Esophagus squamous epithelium (tissue), 5 donors: ENCODE measurements at regions not wholly inside any gene's neighbourhood (a gene's known extent, or its start where the extent isn't known, plus 50 kb on each side); places are given as distances from the start of the nearest gene placed in this dataset.

ENCODE experiments used
- DNase-seq: peaks from one replicate; lab custom pipeline; 2025; lab: John Stamatoyannopoulos, UW
- H3K27ac ChIP-seq, 4 donors: fragments of 200-600 bp; sonication (generic); one replicate each; pipeline ENCODE4 v1.5.1; 2016 to 2019; ENCODE audit warnings: mild to moderate bottlenecking in 1 of 4
- H3K27me3 ChIP-seq, 4 donors: fragments of 200-600 bp; sonication (generic); 1 replicate in 3 of 4; 2 replicates in 1 of 4; pipeline versions ENCODE4 v1.5.1 to v1.6.0; 2017 to 2021; ENCODE audit warnings: antibody characterized with exemption in 1 of 4
- H3K36me3 ChIP-seq, 3 donors: fragments of 200-600 bp; sonication (generic); one replicate each; pipeline ENCODE4 v1.5.1; 2016 to 2019
- H3K4me1 ChIP-seq, 3 donors: fragments of 200-600 bp; sonication (generic); one replicate each; pipeline ENCODE4 v1.5.1; 2017 to 2019
- H3K4me3 ChIP-seq, 4 donors: fragments of 200-600 bp; sonication (generic); 1 replicate in 3 of 4; 2 replicates in 1 of 4; pipeline ENCODE4 v1.5.1; 2016 to 2019; ENCODE audit warnings: mild to moderate bottlenecking in 2 of 4, moderate library complexity in 1 of 4
- H3K9me3 ChIP-seq, 3 donors: fragments of 200-600 bp; sonication (generic); one replicate each; pipeline ENCODE4 v1.5.1; 2016 to 2019
- CTCF ChIP-seq, 6 experiments: fragments of 450-650 bp in 4 of 6; fragments of 200-600 bp in 2 of 6; sonication (generic) in 2 of 6; IDR thresholded peaks; one replicate each; pipeline ENCODE4 v1.5.1; 2016 to 2019; ENCODE audit warnings: antibody characterized with exemption in 6 of 6, mild to moderate bottlenecking in 4 of 6, moderate library complexity in 4 of 6
- POLR2A ChIP-seq, 4 donors: fragments of 450-650 bp; IDR thresholded peaks; one replicate each; pipeline ENCODE4 v1.6.1; 2017; ENCODE audit warnings: antibody characterized with exemption in 4 of 4, mild to moderate bottlenecking in 4 of 4, moderate library complexity in 3 of 4
- WGBS, 2 donors: methylation state at CpG; one replicate each; pipeline ENCODE4 v1.1.5; 2018; 5-methylcytosine and 5-hydroxymethylcytosine counted together
- intact Hi-C: fragments of 100-400 bp; cut with DNase I; formaldehyde crosslinking; loops from one replicate; pipeline ENCODE4 v1.15.0; 2022
- donor health status: DM: yes; HTN: yes; CAD: no.

GRCh38 chrX:121245763-121246162 lies 198.4 kb downstream of the GLUD2 start:
- Histone ChIP-seq H3K27me3 (no peaks in the 10 kb centered on the region), H3K36me3 (no peaks in the 10 kb centered on the region), H3K9me3 (no peaks in the 10 kb centered on the region), H3K4me3 (no peak overlapping the region), H3K27ac (no peak overlapping the region), H3K4me1 (no peaks in the 10 kb centered on the region)
- intact Hi-C loops, result no loop called here
- DNase-seq, result no peak
- TF ChIP-seq POLR2A (IDR thresholded peaks at IDR 0.05), result no peak
- TF ChIP-seq CTCF (IDR thresholded peaks at IDR 0.05), result no peak

DNA sequence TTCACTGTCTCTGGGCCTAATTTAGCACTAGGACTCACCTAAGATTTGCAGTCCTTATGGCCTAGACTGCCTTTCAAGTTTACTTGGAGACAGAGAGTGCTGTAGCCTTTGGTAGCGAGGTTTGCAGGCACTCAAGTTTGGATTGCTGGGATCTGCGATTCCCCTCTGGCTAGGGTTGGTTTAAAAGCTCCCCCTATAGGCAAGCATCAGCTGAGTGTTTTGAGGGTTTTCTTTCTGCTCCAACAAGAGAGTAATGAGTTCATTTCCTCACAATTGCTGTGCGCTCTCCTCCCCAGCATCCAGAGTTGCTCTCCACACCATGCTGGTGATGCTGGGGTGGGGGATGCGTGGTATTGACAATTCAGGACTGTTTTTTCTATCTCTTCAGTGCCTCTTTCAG lies 206.9 kb downstream of the GLUD2 start:
- Histone ChIP-seq H3K4me1 (no peaks in the 10 kb centered on the region), H3K9me3 (no peaks in the 10 kb centered on the region), H3K36me3 (no peaks in the 10 kb centered on the region), H3K4me3 (no peak overlapping the region), H3K27me3 (no peaks in the 10 kb centered on the region), H3K27ac (no peak overlapping the region)
- TF ChIP-seq CTCF (IDR thresholded peaks at IDR 0.05) (no peak), POLR2A (IDR thresholded peaks at IDR 0.05) (no peak)
- no peak for DNase-seq
- intact Hi-C loops, result no loop called here
- WGBS, 2 donors, result 42 to 77% methylated on average over 4 of the region's 4 CpGs

- Histone ChIP-seq H3K4me3 (no peak overlapping the region), H3K27ac (no peak overlapping the region), H3K4me1 (no peaks in the 10 kb centered on the region), H3K36me3 (no peaks in the 10 kb centered on the region), H3K9me3 (no peaks in the 10 kb centered on the region), H3K27me3 (no peaks in the 10 kb centered on the region)
- intact Hi-C loops, result no loop called here
- DNase-seq, result no peak
- WGBS, 2 donors, result 11 to 19% methylated on average over 2 of the region's 2 CpGs
- no peak for TF ChIP-seq POLR2A (IDR thresholded peaks at IDR 0.05)
- no peak for TF ChIP-seq CTCF (IDR thresholded peaks at IDR 0.05)
These were observed 209.2 kb downstream of the GLUD2 start for GRCh38 chrX:121256647-121257046.

DNA sequence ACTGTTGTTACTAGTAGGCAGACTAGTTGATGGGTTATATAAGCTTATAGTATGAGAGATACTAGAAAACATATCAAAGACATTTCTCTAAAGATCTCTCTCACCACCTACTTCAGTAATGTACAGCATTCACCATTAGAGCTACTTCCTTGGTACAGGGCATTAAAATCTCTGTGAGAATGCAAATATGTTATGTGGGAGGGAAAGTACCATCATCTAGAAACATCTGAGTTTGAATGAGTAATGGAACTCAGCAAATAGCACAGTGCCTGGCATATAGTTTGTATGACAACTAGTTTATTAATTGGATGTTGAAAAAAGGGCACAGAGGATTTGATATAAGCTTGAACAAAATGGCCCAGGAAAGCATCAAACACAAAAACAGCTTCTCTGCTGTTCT lies 211.1 kb downstream of the GLUD2 start:
- Histone ChIP-seq H3K36me3 (no peaks in the 10 kb centered on the region), H3K27me3 (no peaks in the 10 kb centered on the region), H3K4me3 (no peak overlapping the region), H3K27ac (no peak overlapping the region), H3K4me1 (no peaks in the 10 kb centered on the region), H3K9me3 (no peaks in the 10 kb centered on the region)
- no peak for DNase-seq
- intact Hi-C loops, result no loop called here
- TF ChIP-seq CTCF (IDR thresholded peaks at IDR 0.05), result no peak
- no peak for TF ChIP-seq POLR2A (IDR thresholded peaks at IDR 0.05)

DNA sequence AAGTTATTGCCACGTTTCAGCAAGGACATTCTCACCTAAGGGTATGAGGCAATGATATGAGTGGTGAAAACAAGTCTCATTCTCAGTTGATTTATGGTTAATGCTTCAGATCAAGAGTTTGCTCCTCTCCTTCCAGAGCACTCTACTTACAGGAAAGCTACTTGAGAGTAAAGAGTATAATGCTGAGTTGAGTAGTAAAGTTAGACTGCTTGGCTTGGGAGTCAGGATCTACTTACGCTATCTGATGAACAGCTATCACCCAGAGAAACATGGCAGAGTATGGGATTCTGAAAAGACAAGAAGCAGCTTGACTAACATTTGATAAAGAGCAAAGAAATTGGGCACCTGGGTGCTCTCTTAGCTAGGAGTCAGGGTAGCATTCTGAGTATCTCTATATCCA lies 211.8 kb downstream of the GLUD2 start:
- TF ChIP-seq POLR2A (IDR thresholded peaks at IDR 0.05) (no peak), CTCF (IDR thresholded peaks at IDR 0.05) (no peak)
- no peak overlapping the region for H3K27ac ChIP-seq
- H3K4me1 ChIP-seq, result no peaks in the 10 kb centered on the region
- intact Hi-C loops, result no loop called here
- WGBS, 2 donors, result 60 to 81% methylated on average over 2 of the region's 2 CpGs
- no peak overlapping the region for H3K4me3 ChIP-seq
- H3K9me3 ChIP-seq, result no peaks in the 10 kb centered on the region
- no peaks in the 10 kb centered on the region for H3K27me3 ChIP-seq
- H3K36me3 ChIP-seq, result no peaks in the 10 kb centered on the region
- no peak for DNase-seq
